GM12864 (cell line): ENCODE measurements at regions not wholly inside any gene's neighbourhood (a gene's known extent, or its start where the extent isn't known, plus 50 kb on each side); places are given as distances from the start of the nearest gene placed in this dataset.

Experiments
- DNase-seq: peaks from one replicate; pipeline ENCODE4 v3.0.0-alpha.2; 2011; ENCODE audit warnings: low read depth
- H3K4me3 ChIP-seq: 2 replicates; pipeline ENCODE4 v1.5.1; 2011; ENCODE audit warnings: mild to moderate bottlenecking, low read depth, low read length, control low read depth
- CTCF ChIP-seq: IDR thresholded peaks from 2 replicates; pipeline ENCODE4 v1.5.1; 2011; ENCODE audit warnings: low read depth, mild to moderate bottlenecking, moderate library complexity, low read length, control low read depth, inconsistent platforms; ENCODE audit errors: missing control alignments

GRCh38 chr3:150348500-150348899 lies 59.6 kb upstream of the TSC22D2 start:
- DNase-seq, result no peak
- no peak for TF ChIP-seq CTCF
- H3K4me3 ChIP-seq, result no peak overlapping the region

GRCh38 chr3:150346981-150347863 lies 60.9 kb upstream of the TSC22D2 start:
- no peak overlapping the region for H3K4me3 ChIP-seq
- TF ChIP-seq CTCF, result no peak

GRCh38 chr3:150346266-150346665 lies 61.8 kb upstream of the TSC22D2 start:
- H3K4me3 ChIP-seq, result no peak overlapping the region
- no peak for DNase-seq
- no peak for TF ChIP-seq CTCF

More at GRCh38 chr3:150346981-150347863, 60.9 kb upstream of the TSC22D2 start:
- no peak for DNase-seq

GRCh38 chr3:150345021-150345538 lies 63.0 kb upstream of the TSC22D2 start:
- H3K4me3 ChIP-seq, result no peak overlapping the region
- no peak for DNase-seq

GRCh38 chr3:150344079-150344759 lies 63.9 kb upstream of the TSC22D2 start:
- TF ChIP-seq CTCF, result no peak
- no peak overlapping the region for H3K4me3 ChIP-seq
- DNase-seq, result no peak

More at GRCh38 chr3:150345021-150345538, 63.0 kb upstream of the TSC22D2 start:
- TF ChIP-seq CTCF, result no peak

- TF ChIP-seq CTCF, result no peak
- no peak for DNase-seq
- H3K4me3 ChIP-seq, result no peak overlapping the region
Measured at GRCh38 chr3:150342896-150343467, 65.1 kb upstream of the TSC22D2 start.
